ENCODE measurements at regions not wholly inside any gene's neighbourhood (a gene's known extent, or its start where the extent isn't known, plus 50 kb on each side); places are given as distances from the start of the nearest gene placed in this dataset.
"Not testable (repeated sequence)": the region's sequence is repeated elsewhere in the genome, so short reads cannot be mapped to it uniquely, and the experiment has no call there.

GRCh38 chr7:10473569-10473968, 500.1 kb upstream of the PHF14 start:
- Histone ChIP-seq H3K27me3 (no peaks in the 10 kb centered on the region), H3K4me3 (no peak overlapping the region), H3K9me3 (no peaks in the 10 kb centered on the region), H3K27ac (no peak overlapping the region), H3K4me1 (no peaks in the 10 kb centered on the region), H3K36me3 (no peaks in the 10 kb centered on the region)
- intact Hi-C loops (cut with DNase I): no loop called here
- TF ChIP-seq CTCF (IDR thresholded peaks at IDR 0.05): no peak
- no peak for DNase-seq
- no peak for ATAC-seq

- Histone ChIP-seq H3K4me1 (no peaks in the 10 kb centered on the region), H3K27ac (no peak overlapping the region), H3K4me3 (no peak overlapping the region), H3K36me3 (no peaks in the 10 kb centered on the region), H3K27me3 (no peaks in the 10 kb centered on the region), H3K9me3 (no peaks in the 10 kb centered on the region)
- no peak for TF ChIP-seq CTCF (IDR thresholded peaks at IDR 0.05)
- intact Hi-C loops (cut with DNase I): no loop called here
- no peak for DNase-seq
- no peak for ATAC-seq
These were observed 499.6 kb upstream of the PHF14 start for GRCh38 chr7:10474048-10474447.

GRCh38 chr7:10475940-10476641, 497.6 kb upstream of the PHF14 start:
- DNase-seq (peak; percentile 48), ATAC-seq (no peak)
- Histone ChIP-seq H3K27ac (no peak overlapping the region), H3K4me1 (no peaks in the 10 kb centered on the region), H3K4me3 (no peak overlapping the region), H3K36me3 (no peaks in the 10 kb centered on the region), H3K27me3 (no peaks in the 10 kb centered on the region), H3K9me3 (no peaks in the 10 kb centered on the region)
- intact Hi-C loops (cut with DNase I): no loop called here
- no peak for TF ChIP-seq CTCF (IDR thresholded peaks at IDR 0.05)

- ATAC-seq: no peak
- H3K9me3 ChIP-seq: no peaks in the 10 kb centered on the region
- DNase-seq: peak; percentile 46
- H3K27ac ChIP-seq: no peak overlapping the region
- no peak for TF ChIP-seq CTCF (IDR thresholded peaks at IDR 0.05)
- H3K27me3 ChIP-seq: no peaks in the 10 kb centered on the region
- H3K36me3 ChIP-seq: no peaks in the 10 kb centered on the region
- intact Hi-C loops (cut with DNase I): no loop called here
- H3K4me1 ChIP-seq: no peaks in the 10 kb centered on the region
- H3K4me3 ChIP-seq: no peak overlapping the region
These were observed 497.0 kb upstream of the PHF14 start for GRCh38 chr7:10476642-10477041.

GRCh38 chr7:10483671-10484070, 490.0 kb upstream of the PHF14 start:
- TF ChIP-seq CTCF (IDR thresholded peaks at IDR 0.05): no peak
- intact Hi-C loops (cut with DNase I): no loop called here
- DNase-seq: no peak

GRCh38 chr7:10484767-10485166, 488.9 kb upstream of the PHF14 start:
- ATAC-seq: no peak
- no peak for TF ChIP-seq CTCF (IDR thresholded peaks at IDR 0.05)

More at GRCh38 chr7:10483671-10484070, 490.0 kb upstream of the PHF14 start:
- no peak for ATAC-seq
- H3K4me3 ChIP-seq: no peak overlapping the region
- H3K27ac ChIP-seq: no peak overlapping the region
- H3K36me3 ChIP-seq: no peaks in the 10 kb centered on the region
- H3K27me3 ChIP-seq: no peaks in the 10 kb centered on the region
- H3K4me1 ChIP-seq: no peaks in the 10 kb centered on the region
- H3K9me3 ChIP-seq: no peaks in the 10 kb centered on the region

GRCh38 chr7:10501206-10501884, 472.3 kb upstream of the PHF14 start:
- H3K9me3 ChIP-seq; H3K4me3 ChIP-seq; intact Hi-C loops (cut with DNase I); H3K36me3 ChIP-seq; H3K27me3 ChIP-seq; ATAC-seq; H3K27ac ChIP-seq; H3K4me1 ChIP-seq; DNase-seq: not testable (repeated sequence)

More at GRCh38 chr7:10484767-10485166, 488.9 kb upstream of the PHF14 start:
- no peaks in the 10 kb centered on the region for H3K36me3 ChIP-seq
- H3K9me3 ChIP-seq: no peaks in the 10 kb centered on the region
- intact Hi-C loops (cut with DNase I): no loop called here
- H3K27me3 ChIP-seq: no peaks in the 10 kb centered on the region
- no peak for DNase-seq
- H3K4me1 ChIP-seq: no peaks in the 10 kb centered on the region
- no peak overlapping the region for H3K4me3 ChIP-seq
- no peak overlapping the region for H3K27ac ChIP-seq

Measured in upper lobe of right lung (tissue), 1 donor.